Activated CD8-positive, alpha-beta T cell treated with anti-CD3 and anti-CD28 coated beads for 36 hours (primary cell): ENCODE measurements at regions not wholly inside any gene's neighbourhood (a gene's known extent, or its start where the extent isn't known, plus 50 kb on each side); places are given as distances from the start of the nearest gene placed in this dataset.

Experiments
- ATAC-seq: fragments of 200-7000 bp; cut with Tn5 transposase; one replicate; pipeline ENCODE4 v1.10.0; 2021; ENCODE audit warnings: mild to moderate bottlenecking, moderate library complexity
- CTCF ChIA-PET: fragments of 350-600 bp; sonication (Branson Sonifier 250); formaldehyde crosslinking; loops from one replicate; lab custom pipeline; 2021; ENCODE audit warnings: antibody characterized with exemption; lab: Charles Lee
- POLR2A ChIA-PET: fragments of 350-600 bp; sonication (Branson Sonifier 250); formaldehyde crosslinking; loops from one replicate; lab custom pipeline; 2021; ENCODE audit warnings: antibody characterized with exemption; lab: Charles Lee
- DNase-seq: peaks from one replicate; pipeline ENCODE4 v3.0.0-alpha.2; 2020
- H3K27ac Mint-ChIP-seq: one replicate; pipeline ENCODE4 v1.8.0; 2021; ENCODE audit warnings: mild to moderate bottlenecking, mixed read lengths
- H3K27me3 Mint-ChIP-seq: one replicate; pipeline ENCODE4 v1.8.0; 2021; ENCODE audit warnings: mixed read lengths
- H3K36me3 Mint-ChIP-seq: one replicate; pipeline ENCODE4 v1.8.0; 2021; ENCODE audit warnings: low read depth, mixed read lengths
- H3K4me1 Mint-ChIP-seq: one replicate; pipeline ENCODE4 v1.8.0; 2021; ENCODE audit warnings: low read depth, mixed read lengths
- H3K4me3 Mint-ChIP-seq: one replicate; pipeline ENCODE4 v1.8.0; 2021; ENCODE audit warnings: mild to moderate bottlenecking, moderate library complexity, mixed read lengths
- H3K9me3 Mint-ChIP-seq: one replicate; pipeline ENCODE4 v1.8.0; 2021; ENCODE audit warnings: mixed read lengths
- intact Hi-C: fragments of 100-400 bp; cut with micrococcal nuclease; formaldehyde crosslinking; loops from one replicate; pipeline ENCODE4 v1.10.0; 2022
- TF ChIP-seq, protein P1 (sequence below): fragments of 200-600 bp; IDR thresholded peaks from one replicate; pipeline ENCODE4 v1.8.0; 2022; ENCODE audit warnings: antibody characterized with exemption, mild to moderate bottlenecking

DNA sequence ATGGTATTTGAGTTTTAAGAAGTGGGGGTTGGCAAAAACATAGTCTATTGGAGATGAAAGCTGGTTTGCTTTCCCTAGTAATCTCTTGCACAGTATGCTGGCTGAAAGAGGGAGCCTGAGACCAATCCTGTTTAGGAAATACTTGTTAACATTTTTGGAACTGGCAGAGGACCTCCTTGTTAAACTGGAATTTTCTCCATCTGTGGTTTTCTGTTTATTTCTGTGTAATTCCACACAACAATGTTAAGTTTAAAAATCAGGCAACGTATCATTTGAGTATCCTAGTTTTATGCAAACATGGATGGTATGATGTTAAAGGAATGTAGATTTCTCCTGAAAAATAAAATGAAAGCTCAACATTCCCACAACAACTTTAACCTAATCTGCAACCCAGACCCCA lies 536.0 kb upstream of the TBL1XR1 start:
- ChIA-PET POLR2A (no interaction called here), CTCF (interaction anchor here (1.6 kb wide), 1 partner anchor 38 kb away, joined by 3 read pairs; no protein-coding TSS in a partner anchor)
- intact Hi-C loops = no loop called here
- no peak for ATAC-seq
- H3K36me3 Mint-ChIP-seq = no peaks in the 10 kb centered on the region
- H3K4me3 Mint-ChIP-seq = no peak overlapping the region
- DNase-seq = no peak
- H3K4me1 Mint-ChIP-seq = peaks cover 5% of the 10 kb centered on the region
- H3K9me3 Mint-ChIP-seq = no peaks in the 10 kb centered on the region
- H3K27ac Mint-ChIP-seq = no peak overlapping the region
- TF ChIP-seq, protein P1, sequence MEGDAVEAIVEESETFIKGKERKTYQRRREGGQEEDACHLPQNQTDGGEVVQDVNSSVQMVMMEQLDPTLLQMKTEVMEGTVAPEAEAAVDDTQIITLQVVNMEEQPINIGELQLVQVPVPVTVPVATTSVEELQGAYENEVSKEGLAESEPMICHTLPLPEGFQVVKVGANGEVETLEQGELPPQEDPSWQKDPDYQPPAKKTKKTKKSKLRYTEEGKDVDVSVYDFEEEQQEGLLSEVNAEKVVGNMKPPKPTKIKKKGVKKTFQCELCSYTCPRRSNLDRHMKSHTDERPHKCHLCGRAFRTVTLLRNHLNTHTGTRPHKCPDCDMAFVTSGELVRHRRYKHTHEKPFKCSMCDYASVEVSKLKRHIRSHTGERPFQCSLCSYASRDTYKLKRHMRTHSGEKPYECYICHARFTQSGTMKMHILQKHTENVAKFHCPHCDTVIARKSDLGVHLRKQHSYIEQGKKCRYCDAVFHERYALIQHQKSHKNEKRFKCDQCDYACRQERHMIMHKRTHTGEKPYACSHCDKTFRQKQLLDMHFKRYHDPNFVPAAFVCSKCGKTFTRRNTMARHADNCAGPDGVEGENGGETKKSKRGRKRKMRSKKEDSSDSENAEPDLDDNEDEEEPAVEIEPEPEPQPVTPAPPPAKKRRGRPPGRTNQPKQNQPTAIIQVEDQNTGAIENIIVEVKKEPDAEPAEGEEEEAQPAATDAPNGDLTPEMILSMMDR = no peak
- H3K27me3 Mint-ChIP-seq = no peaks in the 10 kb centered on the region

DNA sequence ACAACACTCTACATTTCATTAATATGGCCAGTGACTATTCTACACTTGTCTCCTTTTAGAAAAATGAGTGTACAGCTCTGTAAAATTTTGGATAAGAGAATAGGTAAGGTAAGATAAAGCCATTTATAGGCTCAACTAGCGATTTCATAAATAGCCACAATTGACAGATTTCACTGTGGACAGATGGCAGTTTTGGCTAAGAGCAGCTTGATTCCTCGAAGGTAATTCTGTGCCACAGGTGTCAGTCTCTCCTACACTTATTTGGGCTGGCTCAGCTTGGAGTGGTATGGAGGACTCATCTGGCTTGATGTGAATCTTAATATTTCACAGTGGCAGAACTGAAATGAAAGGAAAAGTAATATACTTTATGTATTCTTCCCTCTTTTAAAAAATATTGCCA lies 536.7 kb upstream of the TBL1XR1 start:
- Mint-ChIP-seq H3K4me1 (peaks cover 5% of the 10 kb centered on the region), H3K4me3 (no peak overlapping the region), H3K36me3 (no peaks in the 10 kb centered on the region), H3K9me3 (no peaks in the 10 kb centered on the region), H3K27me3 (no peaks in the 10 kb centered on the region), H3K27ac (no peak overlapping the region)
- TF ChIP-seq, protein P1 = no peak
- intact Hi-C loops = no loop called here
- ATAC-seq = no peak
- ChIA-PET CTCF (no interaction called here), POLR2A (no interaction called here)
- DNase-seq = no peak

DNA sequence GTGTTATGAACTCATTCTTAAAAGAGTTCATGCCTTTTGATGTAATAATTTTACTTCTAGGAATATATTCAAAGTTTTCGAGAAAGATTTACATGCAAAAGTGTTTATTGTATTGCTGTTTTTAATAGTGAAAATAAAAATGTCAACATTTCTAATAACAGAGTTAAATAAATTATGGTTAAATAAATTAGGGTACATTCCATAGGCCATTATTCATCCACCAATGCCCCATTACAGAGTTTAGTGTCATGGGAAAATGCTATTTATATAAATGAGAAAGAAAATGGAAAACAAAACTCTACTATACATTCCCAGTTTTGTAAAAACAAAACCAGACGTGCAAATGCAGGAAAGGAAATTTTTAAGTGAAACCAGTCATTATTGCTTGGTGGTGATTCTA lies 538.1 kb upstream of the TBL1XR1 start:
- intact Hi-C loops = no loop called here
- no peak overlapping the region for H3K4me3 Mint-ChIP-seq
- TF ChIP-seq, protein P1 = no peak
- no peaks in the 10 kb centered on the region for H3K36me3 Mint-ChIP-seq
- H3K27ac Mint-ChIP-seq = no peak overlapping the region
- DNase-seq = no peak
- H3K9me3 Mint-ChIP-seq = no peaks in the 10 kb centered on the region
- POLR2A ChIA-PET = no interaction called here
- CTCF ChIA-PET = no interaction called here
- H3K4me1 Mint-ChIP-seq = peaks cover 5% of the 10 kb centered on the region
- no peak for ATAC-seq
- H3K27me3 Mint-ChIP-seq = no peaks in the 10 kb centered on the region

DNA sequence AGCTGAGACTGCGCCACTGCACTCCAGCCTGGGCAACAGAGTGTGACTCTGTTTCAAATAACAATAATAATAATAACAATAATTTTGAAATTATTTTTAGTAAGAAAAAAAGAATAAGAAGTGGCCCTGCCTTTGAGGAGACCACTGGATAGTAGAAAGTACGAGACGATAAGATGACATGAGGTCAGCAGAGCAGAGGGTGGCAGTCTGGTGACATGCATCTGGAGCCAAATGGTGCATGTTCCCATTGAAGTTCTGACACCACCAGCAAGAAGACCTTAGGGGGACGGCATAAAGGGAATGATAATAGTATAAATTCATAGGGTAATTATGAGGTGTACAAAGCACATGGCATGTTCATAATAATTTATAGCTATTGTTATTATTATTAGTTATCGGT lies 542.2 kb upstream of the TBL1XR1 start:
- no peaks in the 10 kb centered on the region for H3K9me3 Mint-ChIP-seq
- POLR2A ChIA-PET = no interaction called here
- no peaks in the 10 kb centered on the region for H3K4me1 Mint-ChIP-seq
- H3K4me3 Mint-ChIP-seq = no peak overlapping the region
- DNase-seq (no peak), ATAC-seq (no peak)
- H3K36me3 Mint-ChIP-seq = no peaks in the 10 kb centered on the region
- no peak overlapping the region for H3K27ac Mint-ChIP-seq
- CTCF ChIA-PET = no interaction called here
- intact Hi-C loops = no loop called here
- TF ChIP-seq, protein P1 = no peak
- H3K27me3 Mint-ChIP-seq = no peaks in the 10 kb centered on the region

DNA sequence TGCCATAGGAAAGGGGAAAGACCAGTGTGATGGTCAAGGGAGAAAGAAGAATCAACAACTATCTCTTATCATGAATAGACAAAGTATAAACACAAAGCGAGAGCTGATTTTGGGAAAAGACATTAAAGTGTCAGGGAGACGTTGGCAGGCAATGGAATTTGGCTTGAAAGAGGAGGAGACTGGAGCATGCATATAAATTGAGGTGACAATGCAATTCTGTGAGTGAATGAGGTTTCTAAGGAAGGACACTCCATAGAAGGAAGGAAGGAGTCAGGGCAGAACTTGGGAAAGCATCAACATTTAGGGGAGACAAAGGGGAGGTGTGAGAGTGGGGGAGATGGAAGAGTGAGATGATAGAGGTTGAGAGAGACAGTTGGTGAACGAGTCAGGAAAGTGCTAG lies 543.0 kb upstream of the TBL1XR1 start:
- Mint-ChIP-seq H3K4me3 (no peak overlapping the region), H3K27ac (no peak overlapping the region), H3K4me1 (no peaks in the 10 kb centered on the region), H3K9me3 (no peaks in the 10 kb centered on the region), H3K36me3 (no peaks in the 10 kb centered on the region), H3K27me3 (no peaks in the 10 kb centered on the region)
- intact Hi-C loops = no loop called here
- CTCF ChIA-PET = no interaction called here
- DNase-seq (no peak), ATAC-seq (no peak)
- POLR2A ChIA-PET = no interaction called here
- TF ChIP-seq, protein P1 = no peak
